Adrenal gland (tissue), 5 donors: ENCODE measurements at regions not wholly inside any gene's neighbourhood (a gene's known extent, or its start where the extent isn't known, plus 50 kb on each side); places are given as distances from the start of the nearest gene placed in this dataset.

Source experiments
- POLR2A ChIP-seq, 2 donors: fragments of 450-650 bp; IDR thresholded peaks; one replicate each; pipeline ENCODE4 v1.6.1; 2017; ENCODE audit warnings: antibody characterized with exemption in 2 of 2, mild to moderate bottlenecking in 2 of 2, moderate library complexity in 1 of 2
- TF ChIP-seq, protein P1 (sequence below), 6 experiments: fragments of 450-650 bp in 4 of 6; fragments of 200-600 bp in 2 of 6; sonication (generic) in 1 of 6; IDR thresholded peaks; 1 replicate in 5 of 6; 2 replicates in 1 of 6; pipeline versions ENCODE4 v1.5.1 to v1.8.0; 2016 to 2021; ENCODE audit warnings: antibody characterized with exemption in 6 of 6, mild to moderate bottlenecking in 2 of 6, moderate library complexity in 1 of 6
- donor health status: DM: no; HTN: no; CAD: no.

- TF ChIP-seq, protein P1, sequence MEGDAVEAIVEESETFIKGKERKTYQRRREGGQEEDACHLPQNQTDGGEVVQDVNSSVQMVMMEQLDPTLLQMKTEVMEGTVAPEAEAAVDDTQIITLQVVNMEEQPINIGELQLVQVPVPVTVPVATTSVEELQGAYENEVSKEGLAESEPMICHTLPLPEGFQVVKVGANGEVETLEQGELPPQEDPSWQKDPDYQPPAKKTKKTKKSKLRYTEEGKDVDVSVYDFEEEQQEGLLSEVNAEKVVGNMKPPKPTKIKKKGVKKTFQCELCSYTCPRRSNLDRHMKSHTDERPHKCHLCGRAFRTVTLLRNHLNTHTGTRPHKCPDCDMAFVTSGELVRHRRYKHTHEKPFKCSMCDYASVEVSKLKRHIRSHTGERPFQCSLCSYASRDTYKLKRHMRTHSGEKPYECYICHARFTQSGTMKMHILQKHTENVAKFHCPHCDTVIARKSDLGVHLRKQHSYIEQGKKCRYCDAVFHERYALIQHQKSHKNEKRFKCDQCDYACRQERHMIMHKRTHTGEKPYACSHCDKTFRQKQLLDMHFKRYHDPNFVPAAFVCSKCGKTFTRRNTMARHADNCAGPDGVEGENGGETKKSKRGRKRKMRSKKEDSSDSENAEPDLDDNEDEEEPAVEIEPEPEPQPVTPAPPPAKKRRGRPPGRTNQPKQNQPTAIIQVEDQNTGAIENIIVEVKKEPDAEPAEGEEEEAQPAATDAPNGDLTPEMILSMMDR (IDR thresholded peaks at IDR 0.05): no peak
- TF ChIP-seq POLR2A (IDR thresholded peaks at IDR 0.05): no peak
These were observed 170.8 kb upstream of the GATB start for GRCh38 chr4:151931563-151931962.
